Glutamatergic neuron (in vitro differentiated cells): ENCODE measurements at regions not wholly inside any gene's neighbourhood (a gene's known extent, or its start where the extent isn't known, plus 50 kb on each side); places are given as distances from the start of the nearest gene placed in this dataset.

Experiments
- DNase-seq: peaks from one replicate; pipeline ENCODE4 v3.0.0; 2022
- H3K27ac Mint-ChIP-seq: one replicate; pipeline ENCODE4 v1.8.0; 2020; ENCODE audit warnings: mild to moderate bottlenecking, mixed read lengths, inconsistent platforms; ENCODE audit not compliant: unreplicated experiment
- H3K27me3 Mint-ChIP-seq: one replicate; pipeline ENCODE4 v1.8.0; 2020; ENCODE audit warnings: mild to moderate bottlenecking, moderate library complexity, mixed read lengths, inconsistent platforms; ENCODE audit not compliant: unreplicated experiment
- H3K36me3 Mint-ChIP-seq: one replicate; pipeline ENCODE4 v1.8.0; 2020; ENCODE audit warnings: mild to moderate bottlenecking, mixed read lengths, inconsistent platforms; ENCODE audit not compliant: unreplicated experiment
- H3K4me1 Mint-ChIP-seq: one replicate; pipeline ENCODE4 v1.8.0; 2020; ENCODE audit warnings: mild to moderate bottlenecking, low read depth, mixed read lengths, inconsistent platforms; ENCODE audit not compliant: unreplicated experiment
- H3K4me3 Mint-ChIP-seq: one replicate; pipeline ENCODE4 v1.8.0; 2020; ENCODE audit warnings: mild to moderate bottlenecking, mixed read lengths, inconsistent platforms; ENCODE audit not compliant: unreplicated experiment
- H3K9me3 Mint-ChIP-seq: one replicate; pipeline ENCODE4 v1.8.0; 2020; ENCODE audit warnings: mild to moderate bottlenecking, moderate library complexity, mixed read lengths, inconsistent platforms; ENCODE audit not compliant: unreplicated experiment
- CTCF ChIP-seq: fragments of 200-600 bp; sonication (generic); IDR thresholded peaks from one replicate; pipeline ENCODE4 v1.5.0; 2021; ENCODE audit not compliant: partially characterized antibody, unreplicated experiment

- peaks cover 10% of the 10 kb centered on the region for H3K4me1 Mint-ChIP-seq
- H3K27ac Mint-ChIP-seq, result no peak overlapping the region
- H3K4me3 Mint-ChIP-seq, result no peak overlapping the region
- DNase-seq, result no peak
- H3K9me3 Mint-ChIP-seq, result peaks cover 11% of the 10 kb centered on the region
- peak; percentile 60 for TF ChIP-seq CTCF
- no peaks in the 10 kb centered on the region for H3K27me3 Mint-ChIP-seq
- H3K36me3 Mint-ChIP-seq, result peaks cover 13% of the 10 kb centered on the region
Measured at GRCh38 chr17:77741109-77741508, 217.4 kb upstream of the TNRC6C start.

- Mint-ChIP-seq H3K27me3 (no peaks in the 10 kb centered on the region), H3K27ac (no peak overlapping the region), H3K9me3 (peaks cover 11% of the 10 kb centered on the region), H3K4me1 (peaks cover 16% of the 10 kb centered on the region), H3K4me3 (no peak overlapping the region), H3K36me3 (peaks cover 13% of the 10 kb centered on the region)
- TF ChIP-seq CTCF, result no peak
- no peak for DNase-seq
Measured at GRCh38 chr17:77742579-77742978, 215.9 kb upstream of the TNRC6C start.

DNA sequence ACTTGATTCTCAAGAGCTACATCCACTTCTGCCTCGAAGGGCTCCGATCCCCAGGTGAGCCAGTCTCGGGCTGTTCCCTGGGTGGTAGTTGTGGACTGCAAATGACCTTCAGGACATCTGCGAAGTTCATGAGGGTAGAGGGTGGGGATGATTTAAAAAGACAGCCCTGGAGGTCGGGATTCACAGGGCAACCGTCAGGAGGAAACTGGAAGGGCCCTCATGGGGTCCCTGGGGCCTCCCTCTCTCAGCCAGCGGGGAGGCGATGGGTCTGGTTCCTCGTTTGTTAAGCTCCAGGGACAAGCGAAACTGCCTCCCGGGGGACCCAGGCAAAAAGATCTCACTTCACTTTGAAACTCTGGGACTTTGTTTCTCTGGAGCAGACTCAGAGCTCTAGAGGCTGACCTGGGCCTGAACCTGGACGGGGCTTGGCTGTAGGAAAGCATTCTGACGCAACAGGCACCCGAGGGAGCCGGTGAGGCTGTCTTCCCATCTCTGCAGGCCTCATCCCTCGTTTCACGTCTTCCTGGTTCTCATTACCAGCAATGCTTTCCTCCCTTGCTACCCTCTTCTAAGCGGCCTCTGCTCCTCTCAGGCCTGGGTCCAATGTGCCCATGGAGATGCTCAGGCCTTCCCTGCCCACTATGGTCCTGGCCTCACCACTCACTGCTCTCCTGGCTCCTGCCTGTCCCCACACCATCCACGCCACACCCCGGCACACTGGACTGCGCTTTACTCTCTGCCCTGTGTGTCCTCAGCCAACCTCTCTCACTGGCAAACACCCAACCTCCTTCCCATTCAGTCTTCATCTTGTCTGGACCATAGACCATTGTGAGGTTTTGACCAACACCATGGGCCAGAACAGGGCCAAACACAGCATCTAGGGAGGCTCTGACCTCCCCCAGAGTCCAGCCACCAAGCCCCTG lies 214.2 kb upstream of the TNRC6C start:
- Mint-ChIP-seq H3K4me3 (no peak overlapping the region), H3K27me3 (peaks cover 4% of the 10 kb centered on the region), H3K4me1 (peaks cover 26% of the 10 kb centered on the region), H3K27ac (no peak overlapping the region), H3K36me3 (peaks cover 13% of the 10 kb centered on the region), H3K9me3 (peaks cover 9% of the 10 kb centered on the region)
- no peak for DNase-seq
- TF ChIP-seq CTCF, result no peak

- no peak for TF ChIP-seq CTCF
- H3K4me3 Mint-ChIP-seq, result no peak overlapping the region
- H3K27me3 Mint-ChIP-seq, result peaks cover 4% of the 10 kb centered on the region
- DNase-seq, result no peak
- H3K9me3 Mint-ChIP-seq, result peaks cover 11% of the 10 kb centered on the region
- peaks cover 29% of the 10 kb centered on the region for H3K4me1 Mint-ChIP-seq
- no peak overlapping the region for H3K27ac Mint-ChIP-seq
- H3K36me3 Mint-ChIP-seq, result peaks cover 13% of the 10 kb centered on the region
Measured at GRCh38 chr17:77745702-77746101, 212.8 kb upstream of the TNRC6C start.

DNA sequence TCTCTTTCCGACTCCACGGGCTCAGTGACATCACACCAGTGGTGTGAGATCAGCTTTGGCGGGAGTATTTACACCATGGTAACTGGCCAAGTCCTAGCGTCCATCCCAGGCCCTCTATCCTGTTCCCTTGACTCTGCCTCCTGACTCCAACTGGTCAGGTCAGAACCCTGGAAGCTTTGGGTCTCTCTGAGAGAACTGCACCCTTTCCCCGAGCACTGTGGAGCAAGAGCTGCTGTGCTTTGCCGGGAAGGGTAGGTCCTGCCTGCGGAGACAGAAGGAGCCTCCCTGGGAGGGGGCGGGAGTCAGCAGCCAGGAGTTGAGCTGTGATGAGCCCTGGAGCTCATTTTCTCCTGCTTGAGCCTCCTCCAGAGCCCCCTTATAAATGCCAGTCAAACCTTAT lies 212.1 kb upstream of the TNRC6C start:
- peaks cover 7% of the 10 kb centered on the region for H3K9me3 Mint-ChIP-seq
- TF ChIP-seq CTCF, result no peak
- no peak overlapping the region for H3K4me3 Mint-ChIP-seq
- peaks cover 13% of the 10 kb centered on the region for H3K36me3 Mint-ChIP-seq
- H3K27me3 Mint-ChIP-seq, result peaks cover 4% of the 10 kb centered on the region
- H3K4me1 Mint-ChIP-seq, result peaks cover 29% of the 10 kb centered on the region
- no peak overlapping the region for H3K27ac Mint-ChIP-seq
- no peak for DNase-seq
